T-helper 1 cell (primary cell): ENCODE measurements at regions not wholly inside any gene's neighbourhood (a gene's known extent, or its start where the extent isn't known, plus 50 kb on each side); places are given as distances from the start of the nearest gene placed in this dataset.
"Not testable (repeated sequence)": the region's sequence is repeated elsewhere in the genome, so short reads cannot be mapped to it uniquely, and the experiment has no call there.

Experiments used
- DNase-seq, 5 donors: peaks; one replicate each; pipeline ENCODE4 v3.0.0-alpha.2; 2012 to 2020

GRCh38 chr4:147259271-147259670 is 221.6 kb upstream of the EDNRA start:
- DNase-seq: not testable (repeated sequence)

GRCh38 chr4:147284256-147284835 is 196.6 kb upstream of the EDNRA start:
- DNase-seq: no peak

GRCh38 chr4:147284935-147285334 is 196.0 kb upstream of the EDNRA start:
- no peak for DNase-seq

- DNase-seq: no peak
These were observed 195.1 kb upstream of the EDNRA start for GRCh38 chr4:147285751-147286150.

GRCh38 chr4:147286846-147287587 is 193.9 kb upstream of the EDNRA start:
- no peak for DNase-seq

- DNase-seq: no peak
These were observed 193.4 kb upstream of the EDNRA start for GRCh38 chr4:147287588-147287890.

GRCh38 chr4:147288512-147288911 is 192.4 kb upstream of the EDNRA start:
- no peak for DNase-seq

- no peak for DNase-seq
These were observed 191.7 kb upstream of the EDNRA start for GRCh38 chr4:147289181-147289580.

GRCh38 chr4:147292604-147293313 is 188.1 kb upstream of the EDNRA start:
- DNase-seq: not testable (repeated sequence)

- DNase-seq: not testable (repeated sequence)
These were observed 187.6 kb upstream of the EDNRA start for GRCh38 chr4:147293314-147293677.

GRCh38 chr4:147299205-147299604 is 181.7 kb upstream of the EDNRA start:
- no peak for DNase-seq

GRCh38 chr4:147303174-147303872 is 177.6 kb upstream of the EDNRA start:
- DNase-seq: no peak

- DNase-seq: no peak
These were observed 177.0 kb upstream of the EDNRA start for GRCh38 chr4:147303873-147304229.

- DNase-seq: no peak
These were observed 172.8 kb upstream of the EDNRA start for GRCh38 chr4:147307896-147308674.

GRCh38 chr4:147309434-147309833 is 171.5 kb upstream of the EDNRA start:
- no peak for DNase-seq

- DNase-seq: no peak
These were observed 170.6 kb upstream of the EDNRA start for GRCh38 chr4:147310312-147310711.

- no peak for DNase-seq
These were observed 168.9 kb upstream of the EDNRA start for GRCh38 chr4:147311956-147312355.

- no peak for DNase-seq
These were observed 168.4 kb upstream of the EDNRA start for GRCh38 chr4:147312376-147313046.

GRCh38 chr4:147313108-147313507 is 167.8 kb upstream of the EDNRA start:
- DNase-seq: no peak

GRCh38 chr4:147318586-147318985 is 162.3 kb upstream of the EDNRA start:
- DNase-seq: no peak

- DNase-seq: no peak
These were observed 155.3 kb upstream of the EDNRA start for GRCh38 chr4:147325571-147325981.

GRCh38 chr4:147326591-147326990 is 154.3 kb upstream of the EDNRA start:
- no peak for DNase-seq
